ENCODE measurements at regions not wholly inside any gene's neighbourhood (a gene's known extent, or its start where the extent isn't known, plus 50 kb on each side); places are given as distances from the start of the nearest gene placed in this dataset.

DNA sequence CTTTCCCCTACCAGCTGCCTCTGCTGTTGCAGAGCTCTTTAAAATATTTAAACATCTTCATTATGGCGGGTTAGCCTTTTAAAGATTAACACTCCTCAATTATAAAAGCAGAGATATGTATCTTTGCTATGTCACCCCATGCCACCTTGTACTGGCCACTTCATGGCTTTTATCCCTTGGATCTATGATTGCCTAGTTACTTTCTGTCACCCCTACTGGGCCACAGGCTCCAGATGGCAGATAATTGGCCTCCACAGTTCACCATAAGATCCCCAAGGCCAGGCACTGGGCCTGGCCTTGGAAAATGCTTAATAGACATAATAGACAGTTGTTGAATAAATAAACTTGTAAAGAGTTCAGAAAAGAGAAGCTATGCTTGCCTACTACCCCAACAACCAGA lies 142.0 kb upstream of the SHB start:
- DNase-seq (ENCODE audit: low spot score): no peak
- TF ChIP-seq, protein P1, sequence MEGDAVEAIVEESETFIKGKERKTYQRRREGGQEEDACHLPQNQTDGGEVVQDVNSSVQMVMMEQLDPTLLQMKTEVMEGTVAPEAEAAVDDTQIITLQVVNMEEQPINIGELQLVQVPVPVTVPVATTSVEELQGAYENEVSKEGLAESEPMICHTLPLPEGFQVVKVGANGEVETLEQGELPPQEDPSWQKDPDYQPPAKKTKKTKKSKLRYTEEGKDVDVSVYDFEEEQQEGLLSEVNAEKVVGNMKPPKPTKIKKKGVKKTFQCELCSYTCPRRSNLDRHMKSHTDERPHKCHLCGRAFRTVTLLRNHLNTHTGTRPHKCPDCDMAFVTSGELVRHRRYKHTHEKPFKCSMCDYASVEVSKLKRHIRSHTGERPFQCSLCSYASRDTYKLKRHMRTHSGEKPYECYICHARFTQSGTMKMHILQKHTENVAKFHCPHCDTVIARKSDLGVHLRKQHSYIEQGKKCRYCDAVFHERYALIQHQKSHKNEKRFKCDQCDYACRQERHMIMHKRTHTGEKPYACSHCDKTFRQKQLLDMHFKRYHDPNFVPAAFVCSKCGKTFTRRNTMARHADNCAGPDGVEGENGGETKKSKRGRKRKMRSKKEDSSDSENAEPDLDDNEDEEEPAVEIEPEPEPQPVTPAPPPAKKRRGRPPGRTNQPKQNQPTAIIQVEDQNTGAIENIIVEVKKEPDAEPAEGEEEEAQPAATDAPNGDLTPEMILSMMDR (IDR thresholded peaks at IDR 0.05): no peak
- ATAC-seq (ENCODE audit: low FRiP score): no peak

DNA sequence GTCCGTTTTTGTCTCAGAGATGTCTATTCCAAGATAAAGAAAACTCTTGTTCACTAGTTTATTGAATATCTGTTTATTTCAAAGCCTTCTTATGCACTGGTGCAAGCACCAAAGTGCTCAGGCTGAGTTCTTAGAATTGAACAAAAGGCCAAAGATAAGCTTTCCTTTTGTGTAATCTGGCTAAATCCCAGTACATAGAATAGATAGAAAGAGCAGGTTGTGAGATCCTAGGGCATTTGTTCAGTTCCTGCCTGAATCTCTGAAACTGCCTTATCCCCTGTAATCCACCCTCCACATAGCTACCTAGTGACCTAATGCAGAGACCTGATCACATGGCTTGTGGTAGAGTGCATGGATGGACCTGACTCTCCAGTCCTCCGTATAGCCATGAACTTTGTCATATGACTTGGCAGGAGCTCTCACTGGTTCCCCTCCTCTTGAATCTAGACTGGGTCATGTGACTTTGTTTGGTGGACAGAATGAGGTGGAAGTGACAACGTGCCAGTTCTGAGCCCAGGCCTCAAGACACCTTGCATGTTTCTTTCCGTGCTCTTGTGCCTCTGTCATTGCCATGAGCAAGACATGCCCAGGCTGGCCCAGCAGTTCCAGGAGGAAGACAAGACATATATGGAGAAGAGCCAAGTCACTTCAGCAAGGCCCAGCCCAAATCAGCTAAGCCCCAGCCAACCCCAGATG lies 139.3 kb upstream of the SHB start:
- DNase-seq (ENCODE audit: low spot score) (no peak), ATAC-seq (ENCODE audit: low FRiP score) (no peak)
- TF ChIP-seq, protein P1 (IDR thresholded peaks at IDR 0.05): no peak

GRCh38 chr9:38207247-38207778 lies 138.3 kb upstream of the SHB start:
- ATAC-seq (ENCODE audit: low FRiP score) (no peak), DNase-seq (ENCODE audit: low spot score) (no peak)
- TF ChIP-seq, protein P1 (IDR thresholded peaks at IDR 0.05): no peak

GRCh38 chr9:38205279-38205678 lies 136.3 kb upstream of the SHB start:
- TF ChIP-seq, protein P1 (IDR thresholded peaks at IDR 0.05): no peak
- ATAC-seq (ENCODE audit: low FRiP score) (no peak), DNase-seq (ENCODE audit: low spot score) (no peak)

DNA sequence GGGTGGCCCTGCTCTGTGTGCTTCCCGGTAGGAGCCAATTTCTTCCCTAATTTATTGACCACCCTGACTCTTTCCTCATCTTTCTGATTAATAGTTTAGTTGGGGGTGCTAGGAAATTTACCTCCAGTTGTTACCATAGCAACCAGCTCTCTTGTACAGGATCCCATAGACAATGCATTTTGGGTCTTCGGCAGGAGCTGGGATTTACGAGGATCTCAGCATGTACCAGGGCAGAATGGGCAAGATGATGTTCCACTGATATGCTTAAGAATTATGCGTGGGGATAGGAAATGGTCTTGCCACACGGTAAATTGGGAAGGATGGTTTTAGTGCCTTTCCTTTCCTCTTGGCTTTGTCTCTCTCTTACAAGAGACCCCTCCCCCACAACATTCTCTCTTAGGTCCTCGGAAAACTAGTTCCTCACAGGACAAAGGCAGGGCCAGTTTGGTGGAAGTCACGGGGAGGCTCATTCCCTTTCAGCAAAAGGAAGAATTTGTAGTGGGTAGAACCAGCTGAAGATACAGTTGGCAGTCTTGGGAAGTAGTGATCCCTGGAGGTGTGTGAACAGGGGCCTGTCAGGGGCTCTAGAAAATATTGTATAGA lies 133.4 kb upstream of the SHB start:
- ATAC-seq (ENCODE audit: low FRiP score) (no peak), DNase-seq (ENCODE audit: low spot score) (no peak)
- TF ChIP-seq, protein P1 (IDR thresholded peaks at IDR 0.05): no peak

DNA sequence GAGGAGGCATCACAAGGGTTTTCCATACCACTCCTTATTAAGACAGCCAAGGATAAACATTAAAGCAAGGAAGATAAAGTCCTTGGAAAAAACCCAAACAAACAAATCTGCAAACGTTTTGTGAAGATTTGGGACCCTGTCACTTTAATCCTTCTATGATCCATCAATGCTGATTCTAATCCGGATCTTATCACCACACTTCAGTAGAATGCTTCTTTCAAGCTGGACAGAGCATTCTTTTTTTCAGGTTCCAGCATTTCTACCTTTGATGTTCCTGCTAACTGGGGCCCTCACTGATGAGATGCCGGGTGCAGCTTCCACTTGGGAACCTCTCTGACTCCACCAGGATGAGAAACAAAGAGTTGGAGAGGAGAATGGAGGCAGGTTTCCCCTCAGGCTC lies 132.8 kb upstream of the SHB start:
- ATAC-seq (ENCODE audit: low FRiP score) (no peak), DNase-seq (ENCODE audit: low spot score) (no peak)
- TF ChIP-seq, protein P1 (IDR thresholded peaks at IDR 0.05): no peak

GRCh38 chr9:38200431-38200830 lies 131.4 kb upstream of the SHB start:
- DNase-seq (ENCODE audit: low spot score) (no peak), ATAC-seq (ENCODE audit: low FRiP score) (no peak)
- TF ChIP-seq, protein P1 (IDR thresholded peaks at IDR 0.05): no peak

Data from omental fat pad (tissue), 3 donors.